ENCODE measurements at regions not wholly inside any gene's neighbourhood (a gene's known extent, or its start where the extent isn't known, plus 50 kb on each side); places are given as distances from the start of the nearest gene placed in this dataset.
"Not testable (repeated sequence)": the region's sequence is repeated elsewhere in the genome, so short reads cannot be mapped to it uniquely, and the experiment has no call there.

DNA sequence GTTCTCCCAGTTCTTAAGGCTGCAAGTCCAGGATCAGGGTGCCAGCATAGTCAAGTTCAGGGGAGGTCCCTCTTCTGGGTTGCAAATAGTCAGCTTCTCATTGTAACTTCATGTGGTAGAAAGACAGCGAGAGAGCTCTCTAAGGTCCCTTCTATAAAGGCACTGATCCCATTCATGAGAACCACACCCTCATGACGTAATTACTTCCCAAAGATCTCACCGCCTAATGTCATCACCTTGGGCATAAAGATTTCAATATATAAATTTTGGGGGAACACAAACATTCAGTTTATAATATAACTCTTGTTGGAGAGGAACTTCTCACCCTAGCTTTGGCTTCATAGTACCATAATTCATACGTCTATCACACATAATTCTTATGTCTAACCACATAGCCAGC, 203.9 kb upstream of the VLDLR start:
- H3K4me1 Mint-ChIP-seq = no peaks in the 10 kb centered on the region
- H3K27me3 Mint-ChIP-seq = peaks cover 7 to 11% of the 10 kb centered on the region in 2 donors
- no peak for DNase-seq
- no peaks in the 10 kb centered on the region for H3K36me3 Mint-ChIP-seq
- H3K27ac Mint-ChIP-seq = no peak overlapping the region
- no peak overlapping the region for H3K4me3 Mint-ChIP-seq
- H3K9me3 Mint-ChIP-seq = no peaks in the 10 kb centered on the region
- ATAC-seq (replicated peaks) = no peak

DNA sequence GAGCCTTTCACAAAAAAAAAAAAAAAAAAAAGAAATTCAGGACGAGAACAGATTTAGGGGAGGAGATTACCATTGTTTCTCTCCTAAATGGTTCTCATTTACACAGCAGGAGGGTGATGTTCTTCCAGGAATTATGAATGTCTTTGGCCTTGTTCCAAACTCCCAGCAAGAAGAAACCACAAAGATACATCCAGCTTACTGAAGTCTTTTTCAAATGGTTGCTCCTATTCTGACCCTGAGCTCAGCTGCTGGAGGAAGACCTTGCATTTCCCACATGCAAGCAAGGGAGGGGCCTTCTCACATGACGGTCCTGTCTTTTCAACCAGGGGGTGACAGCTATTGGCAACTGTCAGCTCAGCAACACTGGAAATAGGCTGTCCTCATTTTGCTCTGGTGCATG, 203.0 kb upstream of the VLDLR start:
- Mint-ChIP-seq H3K27me3 (peaks cover 7 to 11% of the 10 kb centered on the region in 2 donors), H3K27ac (no peak overlapping the region), H3K9me3 (no peaks in the 10 kb centered on the region), H3K4me1 (no peaks in the 10 kb centered on the region), H3K4me3 (no peak overlapping the region), H3K36me3 (no peaks in the 10 kb centered on the region)
- no peak for ATAC-seq (replicated peaks)
- DNase-seq = no peak

DNA sequence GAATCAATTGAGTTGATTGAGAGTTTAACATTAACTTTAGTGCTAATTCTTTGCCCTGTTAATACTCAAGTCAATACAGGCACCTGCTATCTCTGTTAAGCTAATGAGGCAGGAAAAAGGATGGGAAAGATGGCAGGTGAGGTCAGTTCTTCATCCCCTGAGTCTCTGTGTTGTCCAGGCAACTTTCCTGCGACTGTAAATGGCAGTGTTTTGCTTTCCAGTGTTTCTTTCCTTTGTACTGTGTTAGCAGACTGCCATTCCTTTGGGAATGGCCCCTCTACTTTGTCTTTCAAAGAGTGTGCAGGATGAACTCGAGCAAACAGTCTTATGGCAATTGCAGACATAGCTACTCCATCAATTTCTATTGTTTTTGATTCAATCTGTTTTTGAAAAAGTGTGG, 202.2 kb upstream of the VLDLR start:
- Mint-ChIP-seq H3K27me3 (peaks cover 7 to 11% of the 10 kb centered on the region in 2 donors), H3K27ac (no peak overlapping the region), H3K36me3 (no peaks in the 10 kb centered on the region)

DNA sequence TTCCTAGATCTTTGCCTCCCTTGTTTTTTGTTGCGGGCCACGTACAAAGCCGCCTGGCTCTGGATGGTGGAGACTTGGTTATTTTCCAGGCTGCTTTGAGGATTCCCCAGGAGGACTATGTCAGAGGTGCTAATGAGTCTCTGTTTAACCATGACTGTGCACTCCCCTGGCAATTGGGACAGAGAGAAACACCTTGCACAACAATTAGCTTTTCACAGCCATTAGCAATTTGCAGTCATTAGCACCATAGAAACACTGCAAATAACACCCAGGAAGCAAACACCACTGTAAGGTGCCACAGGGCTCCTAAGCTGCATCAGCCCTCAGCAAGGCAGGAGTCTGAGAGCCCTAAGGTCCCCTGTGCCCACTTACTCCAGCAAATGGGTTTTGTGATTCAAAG, 201.0 kb upstream of the VLDLR start:
- no peaks in the 10 kb centered on the region for H3K9me3 Mint-ChIP-seq
- no peak for DNase-seq
- H3K36me3 Mint-ChIP-seq = no peaks in the 10 kb centered on the region
- H3K4me1 Mint-ChIP-seq = no peaks in the 10 kb centered on the region
- H3K4me3 Mint-ChIP-seq = no peak overlapping the region
- H3K27me3 Mint-ChIP-seq = peaks cover 7 to 11% of the 10 kb centered on the region in 2 donors
- H3K27ac Mint-ChIP-seq = no peak overlapping the region
- ATAC-seq (replicated peaks) = no peak

More for the DNA sequence above, 202.2 kb upstream of the VLDLR start:
- Mint-ChIP-seq H3K4me3 (no peak overlapping the region), H3K9me3 (no peaks in the 10 kb centered on the region), H3K4me1 (no peaks in the 10 kb centered on the region)
- DNase-seq (no peak), ATAC-seq (replicated peaks) (no peak)

DNA sequence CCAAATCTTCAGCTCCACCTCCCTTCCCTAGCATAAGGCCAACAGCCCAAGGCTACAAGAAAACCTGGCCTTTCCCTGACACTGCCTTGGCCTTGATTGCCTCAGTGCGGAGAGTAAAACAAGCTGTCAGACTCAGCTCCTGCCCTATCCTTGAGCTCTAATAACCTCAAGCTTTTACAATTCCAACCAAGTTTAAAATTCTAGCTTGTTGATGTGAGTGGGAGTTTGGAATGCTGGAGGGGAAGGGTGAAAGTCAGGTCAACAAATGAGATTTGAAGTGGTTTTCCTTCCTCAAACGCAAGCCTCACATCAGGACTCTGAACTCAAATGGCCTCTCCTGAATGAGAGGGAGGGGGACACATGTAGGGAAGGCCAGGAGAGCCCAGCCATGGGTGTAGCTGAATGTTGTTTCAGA, 197.0 kb upstream of the VLDLR start:
- Mint-ChIP-seq H3K4me1 (no peaks in the 10 kb centered on the region), H3K27me3 (peaks cover 3 to 5% of the 10 kb centered on the region in 2 donors), H3K36me3 (no peaks in the 10 kb centered on the region), H3K27ac (no peak overlapping the region), H3K9me3 (no peaks in the 10 kb centered on the region), H3K4me3 (no peak overlapping the region)
- ATAC-seq (replicated peaks) (no peak), DNase-seq (no peak)

DNA sequence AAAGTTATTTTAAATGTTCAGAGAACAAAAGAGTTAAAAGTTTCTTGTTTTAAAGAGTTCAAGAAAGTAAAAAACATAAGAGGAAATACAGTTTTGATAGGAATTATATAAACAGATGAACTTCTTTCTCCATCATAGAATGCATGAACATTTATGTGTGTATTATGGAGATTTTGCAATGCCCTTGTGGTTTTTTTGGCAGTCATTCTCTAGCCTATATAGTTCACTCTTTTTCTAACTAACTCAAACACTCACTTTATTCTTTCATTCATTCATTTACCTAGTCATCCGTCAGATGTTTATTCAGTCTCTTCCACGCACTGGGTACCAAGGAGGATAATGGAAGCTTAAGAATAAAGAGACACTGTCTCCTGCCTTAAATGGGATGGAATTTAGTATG, 195.9 kb upstream of the VLDLR start:
- no peak overlapping the region for H3K4me3 Mint-ChIP-seq
- ATAC-seq (replicated peaks) = no peak
- DNase-seq = no peak
- no peaks in the 10 kb centered on the region for H3K4me1 Mint-ChIP-seq
- H3K9me3 Mint-ChIP-seq = no peaks in the 10 kb centered on the region
- peaks cover 3 to 5% of the 10 kb centered on the region in 2 donors for H3K27me3 Mint-ChIP-seq
- no peaks in the 10 kb centered on the region for H3K36me3 Mint-ChIP-seq
- no peak overlapping the region for H3K27ac Mint-ChIP-seq

DNA sequence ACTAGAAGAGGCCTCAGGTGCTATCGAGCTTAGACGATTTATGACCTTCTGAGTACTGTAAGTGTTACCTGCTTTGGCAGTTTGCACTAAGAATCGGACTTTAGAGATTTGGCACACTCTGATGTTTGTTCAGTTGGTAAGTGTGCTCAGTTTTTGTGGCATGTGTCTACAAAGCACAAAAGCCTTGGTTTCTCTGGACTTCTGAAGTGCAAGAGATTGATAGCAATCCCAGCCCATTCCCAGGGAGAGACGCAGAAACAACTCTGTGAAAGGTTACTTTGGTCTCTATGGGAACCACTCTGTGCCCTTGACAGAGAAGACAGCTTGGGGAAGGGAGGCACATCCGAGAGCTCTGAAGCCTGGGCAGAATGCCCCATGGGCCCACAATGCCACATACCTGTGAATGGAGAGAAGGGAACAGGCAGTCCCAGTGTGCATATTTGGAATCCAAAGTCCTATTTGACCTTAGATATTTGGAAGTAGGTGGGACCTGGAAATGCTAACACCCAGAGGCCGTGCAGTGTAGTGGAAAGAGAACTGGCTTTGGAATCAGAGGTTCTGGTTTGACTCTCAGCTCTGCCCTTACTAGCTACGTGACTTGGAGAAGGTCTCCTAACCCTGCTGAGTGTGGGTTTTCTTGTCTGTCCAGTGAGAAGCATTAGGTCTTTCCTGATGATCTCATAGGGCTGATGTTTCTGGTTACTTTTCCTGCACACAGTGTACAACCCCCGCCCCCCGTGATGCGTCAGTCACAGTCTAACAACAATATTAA, 194.3 kb upstream of the VLDLR start:
- Mint-ChIP-seq H3K36me3 (no peaks in the 10 kb centered on the region), H3K27me3 (peaks cover under 1% of the 10 kb centered on the region in 2 donors), H3K4me3 (no peak overlapping the region), H3K27ac (no peak overlapping the region), H3K9me3 (no peaks in the 10 kb centered on the region), H3K4me1 (no peaks in the 10 kb centered on the region)
- DNase-seq = no peak
- no peak for ATAC-seq (replicated peaks)

DNA sequence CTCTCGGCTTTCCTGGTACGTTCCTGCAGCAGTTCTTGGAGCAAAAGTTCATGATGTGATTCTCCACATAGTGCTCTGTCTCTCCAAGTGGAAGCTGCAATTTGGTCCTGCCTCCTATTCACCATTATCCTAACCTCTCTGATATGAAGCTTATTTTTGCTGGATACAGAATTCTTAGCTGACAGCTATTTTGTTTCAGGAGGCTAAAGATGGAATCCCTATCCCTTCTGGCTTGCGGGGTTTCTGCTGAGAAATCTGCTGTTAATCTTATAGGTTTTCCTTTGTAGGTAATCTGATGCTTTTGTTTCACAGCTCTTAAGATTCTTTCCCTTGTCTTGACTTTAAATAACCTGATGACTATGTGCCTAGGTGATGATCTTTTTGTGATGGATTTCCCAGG, 181.6 kb upstream of the VLDLR start:
- no peak overlapping the region for H3K4me3 Mint-ChIP-seq
- ATAC-seq (replicated peaks) = no peak
- DNase-seq = no peak
- H3K4me1 Mint-ChIP-seq = no peaks in the 10 kb centered on the region
- peaks cover 28 to 32% of the 10 kb centered on the region in 2 donors for H3K9me3 Mint-ChIP-seq
- no peak overlapping the region for H3K27ac Mint-ChIP-seq
- H3K36me3 Mint-ChIP-seq = peaks cover 3 to 4% of the 10 kb centered on the region in 2 donors
- peaks cover 17 to 31% of the 10 kb centered on the region in 2 donors for H3K27me3 Mint-ChIP-seq

DNA sequence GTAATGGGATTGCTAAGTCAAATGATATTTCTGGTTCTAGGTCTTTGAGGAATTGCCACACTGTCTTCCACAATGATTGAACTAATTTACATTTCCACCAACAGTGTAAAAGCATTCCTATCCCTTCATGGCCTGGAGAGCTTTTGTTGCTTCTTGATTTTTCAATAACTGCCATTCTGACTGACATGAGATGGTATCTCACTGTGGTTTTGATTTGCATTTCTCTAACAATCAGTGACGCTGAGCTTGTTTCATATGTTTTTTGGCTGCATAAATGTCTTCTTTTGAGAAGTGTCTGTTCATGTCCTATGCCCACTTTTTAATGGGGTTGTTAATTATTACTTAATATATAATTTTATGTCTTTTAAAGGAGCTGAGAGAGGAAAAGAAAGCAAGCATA, 177.7 kb upstream of the VLDLR start:
- H3K36me3 Mint-ChIP-seq; ATAC-seq (replicated peaks); DNase-seq; H3K4me3 Mint-ChIP-seq; H3K27ac Mint-ChIP-seq; H3K4me1 Mint-ChIP-seq: not testable (repeated sequence)
- Mint-ChIP-seq H3K9me3 (peaks cover 20 to 21% of the 10 kb centered on the region in 2 donors), H3K27me3 (peaks cover 10 to 23% of the 10 kb centered on the region in 2 donors)

DNA sequence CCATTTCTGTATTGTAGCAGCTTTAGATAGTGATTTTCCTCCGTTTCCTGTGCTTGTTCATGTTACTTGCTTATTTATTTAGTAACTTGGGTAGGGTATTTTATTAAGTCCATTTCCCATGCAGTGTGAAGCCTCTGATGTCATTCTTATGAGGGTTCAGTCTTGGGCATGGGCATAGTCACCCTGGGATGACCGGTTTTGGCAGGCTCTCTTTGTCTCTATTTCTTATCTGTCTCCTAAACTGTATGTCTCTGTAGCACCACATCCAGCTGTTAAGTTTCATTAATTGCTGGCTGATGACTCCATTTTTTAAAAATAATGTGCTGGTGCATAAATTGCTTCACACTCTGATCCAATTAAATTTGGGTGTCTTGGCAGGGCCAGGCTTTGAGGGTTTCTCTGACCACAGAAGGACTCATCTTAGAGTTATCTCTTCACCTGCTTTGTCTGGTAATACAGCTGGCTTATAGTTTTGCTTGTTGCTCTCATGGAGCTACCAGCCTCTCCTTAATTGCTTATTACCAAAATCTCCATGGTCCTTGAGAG, 173.3 kb upstream of the VLDLR start:
- Mint-ChIP-seq H3K9me3 (peaks cover 0 to 3% of the 10 kb centered on the region in 2 donors), H3K4me3 (no peak overlapping the region), H3K27ac (no peak overlapping the region), H3K27me3 (peaks cover 0 to 9% of the 10 kb centered on the region in 2 donors), H3K4me1 (no peaks in the 10 kb centered on the region), H3K36me3 (peaks cover 0 to 3% of the 10 kb centered on the region in 2 donors)
- no peak for DNase-seq
- no peak for ATAC-seq (replicated peaks)

DNA sequence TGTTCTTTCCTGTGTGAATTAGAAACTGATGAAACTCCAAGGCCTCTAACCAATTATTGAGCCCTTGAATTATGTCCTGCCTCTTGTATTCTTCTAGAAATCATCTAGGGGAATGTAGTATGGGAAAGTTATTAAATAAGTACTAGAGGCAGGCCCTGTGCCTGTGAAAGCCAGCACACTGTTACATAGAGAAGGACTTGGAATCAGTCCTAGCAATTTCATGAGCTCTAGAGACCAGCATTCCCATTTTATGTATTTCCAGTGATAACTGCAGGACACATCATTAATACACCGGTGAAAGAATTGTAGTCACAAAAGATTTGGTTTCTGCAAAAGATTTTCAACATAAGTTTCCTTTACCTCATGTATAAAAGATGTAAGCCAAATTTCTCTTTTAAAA, 168.5 kb upstream of the VLDLR start:
- Mint-ChIP-seq H3K4me1 (no peaks in the 10 kb centered on the region), H3K4me3 (no peak overlapping the region), H3K27me3 (no peaks in the 10 kb centered on the region), H3K9me3 (no peaks in the 10 kb centered on the region), H3K27ac (no peak overlapping the region), H3K36me3 (no peaks in the 10 kb centered on the region)
- ATAC-seq (replicated peaks) (no peak), DNase-seq (no peak)

DNA sequence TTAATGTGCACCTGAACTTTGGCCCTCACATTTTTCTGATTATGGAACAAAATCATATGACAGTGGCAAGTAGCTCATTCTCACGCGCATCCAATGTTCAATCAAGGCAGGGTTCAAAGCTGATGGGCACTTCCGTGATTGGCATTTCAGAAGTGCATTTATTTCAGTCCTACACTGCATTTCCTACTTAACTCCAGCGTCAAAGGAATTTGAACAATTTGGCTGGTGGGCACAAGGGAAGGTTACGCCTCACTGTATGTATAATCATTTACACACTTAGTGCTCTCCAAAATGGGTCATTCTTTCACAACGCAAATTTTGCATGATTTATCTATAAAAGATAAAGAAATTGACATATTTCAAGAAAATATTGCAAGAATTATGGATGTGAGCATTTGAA, 167.9 kb upstream of the VLDLR start:
- H3K36me3 Mint-ChIP-seq = no peaks in the 10 kb centered on the region
- no peaks in the 10 kb centered on the region for H3K9me3 Mint-ChIP-seq
- DNase-seq (no peak), ATAC-seq (replicated peaks) (no peak)
- H3K4me1 Mint-ChIP-seq = no peaks in the 10 kb centered on the region
- H3K4me3 Mint-ChIP-seq = no peak overlapping the region
- H3K27ac Mint-ChIP-seq = no peak overlapping the region
- H3K27me3 Mint-ChIP-seq = no peaks in the 10 kb centered on the region

DNA sequence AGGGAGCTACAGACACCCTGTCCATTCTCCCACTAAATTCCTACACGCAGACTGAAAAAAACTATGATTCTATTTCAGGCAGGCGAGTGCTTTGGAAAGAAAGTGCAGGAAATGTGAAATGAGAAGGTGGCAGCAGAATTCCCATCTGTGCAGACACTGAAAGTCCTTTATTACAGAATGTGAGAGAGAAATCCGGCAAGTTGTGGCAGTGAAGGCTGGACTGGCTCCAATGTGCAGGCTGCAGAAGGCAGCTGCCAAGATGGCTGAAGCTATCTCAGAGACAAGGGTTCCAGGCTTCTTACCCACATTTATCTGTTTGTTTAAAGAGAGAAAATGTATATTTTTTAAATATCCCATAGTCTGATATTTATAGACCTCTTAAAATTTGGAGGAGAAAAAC, 161.8 kb upstream of the VLDLR start:
- no peaks in the 10 kb centered on the region for H3K36me3 Mint-ChIP-seq
- peaks cover 8% of the 10 kb centered on the region in 2 donors for H3K27me3 Mint-ChIP-seq
- H3K4me1 Mint-ChIP-seq = no peaks in the 10 kb centered on the region
- no peak overlapping the region for H3K4me3 Mint-ChIP-seq
- no peak for DNase-seq
- no peak for ATAC-seq (replicated peaks)
- H3K27ac Mint-ChIP-seq = no peak overlapping the region
- peaks cover 6 to 7% of the 10 kb centered on the region in 2 donors for H3K9me3 Mint-ChIP-seq

DNA sequence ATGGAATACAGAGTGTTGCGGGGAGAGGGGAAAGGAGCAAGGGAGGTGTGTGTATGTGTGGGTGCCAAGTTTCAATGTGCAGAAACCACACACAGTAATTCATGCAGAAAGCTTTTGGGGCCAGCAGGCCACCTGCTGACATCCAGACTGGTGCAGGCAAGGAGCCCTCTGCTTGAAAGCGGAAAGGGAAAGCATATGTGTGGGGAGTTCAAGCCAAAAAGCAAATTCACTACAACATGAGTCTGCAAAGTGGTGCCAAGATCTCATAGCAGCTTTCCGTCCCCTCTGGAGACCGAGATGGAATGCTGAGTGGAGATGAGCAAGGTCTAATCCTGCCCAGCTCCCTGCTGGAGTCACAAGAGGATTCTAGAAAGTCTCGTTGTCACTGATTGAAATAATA, 159.7 kb upstream of the VLDLR start:
- Mint-ChIP-seq H3K36me3 (no peaks in the 10 kb centered on the region), H3K9me3 (peaks cover 7 to 9% of the 10 kb centered on the region in 2 donors), H3K4me3 (no peak overlapping the region), H3K27ac (no peak overlapping the region), H3K4me1 (peaks cover 2 to 5% of the 10 kb centered on the region in 2 donors), H3K27me3 (peaks cover 10 to 12% of the 10 kb centered on the region in 2 donors)
- no peak for DNase-seq
- ATAC-seq (replicated peaks) = no peak

DNA sequence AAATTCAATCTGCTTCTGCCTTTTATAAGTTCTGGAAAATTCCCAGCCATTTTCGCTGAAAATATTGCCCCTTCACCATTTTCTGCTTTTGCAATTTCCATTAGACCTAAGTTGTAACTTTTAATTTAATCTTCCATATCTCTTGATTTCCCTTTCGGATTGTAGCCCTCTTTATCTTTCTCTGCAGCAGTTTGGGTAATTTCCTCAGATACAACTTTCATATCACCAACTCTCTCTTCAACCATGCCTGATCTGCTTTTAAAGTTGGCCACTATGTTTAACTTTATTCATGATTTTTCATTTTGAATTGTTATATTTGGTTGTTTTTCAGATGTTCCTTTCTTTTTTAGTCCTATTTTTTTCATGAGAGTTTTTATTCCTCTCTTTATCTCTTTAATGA, 157.0 kb upstream of the VLDLR start:
- H3K27me3 Mint-ChIP-seq = peaks cover 10 to 30% of the 10 kb centered on the region in 2 donors
- H3K9me3 Mint-ChIP-seq = peaks cover 7 to 9% of the 10 kb centered on the region in 2 donors
- peaks cover 2 to 5% of the 10 kb centered on the region in 2 donors for H3K4me1 Mint-ChIP-seq
- H3K36me3 Mint-ChIP-seq = no peaks in the 10 kb centered on the region
- no peak for ATAC-seq (replicated peaks)
- H3K27ac Mint-ChIP-seq = no peak overlapping the region
- no peak overlapping the region for H3K4me3 Mint-ChIP-seq
- DNase-seq = no peak
